ENCODE measurements at regions not wholly inside any gene's neighbourhood (a gene's known extent, or its start where the extent isn't known, plus 50 kb on each side); places are given as distances from the start of the nearest gene placed in this dataset.

GRCh38 chr10:81251457-81252115, 623.4 kb upstream of the NRG3 start:
- TF ChIP-seq CTCF (IDR thresholded peaks at IDR 0.05) (no peak), POLR2A (IDR thresholded peaks at IDR 0.05) (no peak)
